ENCODE measurements at regions not wholly inside any gene's neighbourhood (a gene's known extent, or its start where the extent isn't known, plus 50 kb on each side); places are given as distances from the start of the nearest gene placed in this dataset.

- TF ChIP-seq MAFK (IDR thresholded peaks at IDR 0.05; ENCODE audit: low read depth, low read length) (no peak), SRF (IDR thresholded peaks at IDR 0.05; ENCODE audit: low read depth, low read length) (no peak), POLR2AphosphoS5 (IDR thresholded peaks at IDR 0.05; ENCODE audit: low read depth, low read length) (no peak), CREB1 (IDR thresholded peaks at IDR 0.05) (no peak), ATF2 (IDR thresholded peaks at IDR 0.05; ENCODE audit: low read length) (no peak), CTCF (IDR thresholded peaks at IDR 0.05; ENCODE audit: control extremely low read depth in 1 of 3, insufficient read depth in 1 of 3, low read depth in 1 of 3, low read length in 3 of 3) (no peak)
Measured at GRCh38 chr12:19032826-19033225, 96.7 kb upstream of the PLEKHA5 start.

All from H1 (cell line).